Gastrocnemius medialis (tissue), 4 donors: ENCODE measurements at regions not wholly inside any gene's neighbourhood (a gene's known extent, or its start where the extent isn't known, plus 50 kb on each side); places are given as distances from the start of the nearest gene placed in this dataset.

Experiments used
- ATAC-seq, 2 donors: fragments of 150-250 bp; one replicate each; pipeline ENCODE4 v1.9.1; 2016
- DNase-seq, 2 donors: peaks; one replicate each; pipeline ENCODE4 v3.0.0-alpha.2; 2019
- H3K27ac ChIP-seq, 4 donors: fragments of 200-600 bp; sonication (generic); 1 replicate in 1 of 4; 2 replicates in 3 of 4; pipeline ENCODE4 v1.5.1; 2016 to 2018; ENCODE audit warnings: mild to moderate bottlenecking in 2 of 4, moderate library complexity in 1 of 4
- H3K27me3 ChIP-seq, 3 donors: fragments of 200-600 bp; sonication (generic) in 2 of 3; 1 replicate in 1 of 3; 2 replicates in 2 of 3; pipeline versions ENCODE4 v1.5.1 to v1.6.0; 2016 to 2019; ENCODE audit warnings: mild to moderate bottlenecking in 1 of 3, moderate library complexity in 1 of 3
- H3K36me3 ChIP-seq, 2 donors: fragments of 200-600 bp; sonication (generic) in 1 of 2; one replicate each; pipeline ENCODE4 v1.5.1; 2017 to 2018
- H3K4me1 ChIP-seq, 2 donors: fragments of 200-600 bp; sonication (generic) in 1 of 2; one replicate each; pipeline ENCODE4 v1.5.1; 2016 to 2017; ENCODE audit warnings: mild to moderate bottlenecking in 2 of 2
- H3K4me3 ChIP-seq, 4 donors: fragments of 200-600 bp; sonication (generic) in 3 of 4; 1 replicate in 1 of 4; 2 replicates in 3 of 4; pipeline ENCODE4 v1.5.1; 2016 to 2019; ENCODE audit warnings: mild to moderate bottlenecking in 2 of 4
- H3K9me3 ChIP-seq, 3 donors: fragments of 200-600 bp; sonication (generic) in 2 of 3; 1 replicate in 1 of 3; 2 replicates in 2 of 3; pipeline ENCODE4 v1.5.1; 2016 to 2019
- POLR2A ChIP-seq, 2 donors: fragments of 450-650 bp; IDR thresholded peaks; one replicate each; pipeline ENCODE4 v1.6.1; 2017; ENCODE audit warnings: antibody characterized with exemption in 2 of 2, mild to moderate bottlenecking in 2 of 2, moderate library complexity in 2 of 2
- in situ Hi-C, 4 donors: fragments of 200-750 bp; cut with MboI; loops; one replicate each; pipeline versions ENCODE4 v1.15.0 to v1.8.0; 2017; ENCODE audit warnings: low sequenced_read_pairs in 4 of 4
- intact Hi-C: fragments of 100-400 bp; cut with DNase I; formaldehyde crosslinking; loops from one replicate; pipeline ENCODE4 v1.15.1; 2023; ENCODE audit warnings: low total_unique reads
- TF ChIP-seq, protein P1 (sequence below), 5 experiments: fragments of 450-650 bp in 3 of 5; fragments of 200-600 bp in 2 of 5; sonication (generic) in 2 of 5; IDR thresholded peaks in 4 of 5; conservative IDR thresholded peaks in 1 of 5; 1 replicate in 4 of 5; 2 replicates in 1 of 5; pipeline ENCODE4 v1.5.1; 2016 to 2019; ENCODE audit warnings: antibody characterized with exemption in 5 of 5, mild to moderate bottlenecking in 3 of 5, moderate library complexity in 3 of 5

DNA sequence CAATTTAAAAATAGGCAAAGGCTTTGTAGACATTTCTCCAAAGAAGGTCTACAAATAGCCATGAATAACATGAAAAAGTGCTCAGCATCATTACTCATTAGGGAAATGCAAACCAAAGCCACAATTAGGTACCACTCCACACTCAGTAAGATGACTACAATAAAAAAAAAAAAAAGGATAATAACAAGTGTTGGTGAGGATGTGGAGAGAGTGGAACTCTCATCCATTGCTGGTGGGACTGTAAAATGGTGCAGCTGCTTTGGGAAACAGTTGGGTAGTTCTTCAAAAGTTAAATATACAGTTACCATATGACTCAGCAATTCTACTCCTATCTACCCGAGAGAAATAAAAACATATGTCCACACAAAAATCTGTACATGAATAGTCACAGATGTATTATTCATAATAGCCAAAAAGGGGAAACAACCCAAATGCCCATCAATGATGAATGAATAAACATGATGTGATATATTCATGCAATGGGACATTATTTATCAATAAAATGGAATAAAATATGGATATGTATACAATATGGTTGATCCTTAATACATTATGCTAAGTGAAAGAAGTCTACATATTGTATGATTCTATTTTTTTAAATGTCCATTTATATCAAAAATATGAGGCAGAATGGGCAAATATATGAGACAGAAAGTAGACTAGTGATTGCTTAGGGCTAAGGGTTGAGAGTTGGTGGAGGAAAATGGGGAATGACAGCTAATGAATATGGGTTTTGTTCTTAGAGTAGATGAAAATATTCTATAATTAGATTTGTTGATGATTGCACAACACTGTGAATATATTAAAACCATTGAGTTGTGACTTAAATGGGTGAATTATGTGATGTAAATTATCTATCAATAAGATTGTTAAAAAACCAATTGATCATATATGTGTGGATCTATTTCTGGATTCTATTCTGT, 66.1 kb upstream of the SMAD3 start:
- in situ Hi-C loops (no loop called here), intact Hi-C loops (no loop called here)
- no peaks in the 10 kb centered on the region for H3K27me3 ChIP-seq
- no peak for TF ChIP-seq POLR2A (IDR thresholded peaks at IDR 0.05)
- TF ChIP-seq, protein P1, sequence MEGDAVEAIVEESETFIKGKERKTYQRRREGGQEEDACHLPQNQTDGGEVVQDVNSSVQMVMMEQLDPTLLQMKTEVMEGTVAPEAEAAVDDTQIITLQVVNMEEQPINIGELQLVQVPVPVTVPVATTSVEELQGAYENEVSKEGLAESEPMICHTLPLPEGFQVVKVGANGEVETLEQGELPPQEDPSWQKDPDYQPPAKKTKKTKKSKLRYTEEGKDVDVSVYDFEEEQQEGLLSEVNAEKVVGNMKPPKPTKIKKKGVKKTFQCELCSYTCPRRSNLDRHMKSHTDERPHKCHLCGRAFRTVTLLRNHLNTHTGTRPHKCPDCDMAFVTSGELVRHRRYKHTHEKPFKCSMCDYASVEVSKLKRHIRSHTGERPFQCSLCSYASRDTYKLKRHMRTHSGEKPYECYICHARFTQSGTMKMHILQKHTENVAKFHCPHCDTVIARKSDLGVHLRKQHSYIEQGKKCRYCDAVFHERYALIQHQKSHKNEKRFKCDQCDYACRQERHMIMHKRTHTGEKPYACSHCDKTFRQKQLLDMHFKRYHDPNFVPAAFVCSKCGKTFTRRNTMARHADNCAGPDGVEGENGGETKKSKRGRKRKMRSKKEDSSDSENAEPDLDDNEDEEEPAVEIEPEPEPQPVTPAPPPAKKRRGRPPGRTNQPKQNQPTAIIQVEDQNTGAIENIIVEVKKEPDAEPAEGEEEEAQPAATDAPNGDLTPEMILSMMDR (IDR thresholded peaks at IDR 0.05 in 4 of 5, conservative IDR thresholded peaks at IDR 0.05 in 1 of 5), result no peak
- ATAC-seq, result no peak
- no peak overlapping the region for H3K4me3 ChIP-seq
- peaks cover 3 to 9% of the 10 kb centered on the region in 2 donors for H3K4me1 ChIP-seq
- no peaks in the 10 kb centered on the region for H3K9me3 ChIP-seq
- DNase-seq, result no peak
- H3K27ac ChIP-seq, result no peak overlapping the region
- H3K36me3 ChIP-seq, result no peaks in the 10 kb centered on the region

DNA sequence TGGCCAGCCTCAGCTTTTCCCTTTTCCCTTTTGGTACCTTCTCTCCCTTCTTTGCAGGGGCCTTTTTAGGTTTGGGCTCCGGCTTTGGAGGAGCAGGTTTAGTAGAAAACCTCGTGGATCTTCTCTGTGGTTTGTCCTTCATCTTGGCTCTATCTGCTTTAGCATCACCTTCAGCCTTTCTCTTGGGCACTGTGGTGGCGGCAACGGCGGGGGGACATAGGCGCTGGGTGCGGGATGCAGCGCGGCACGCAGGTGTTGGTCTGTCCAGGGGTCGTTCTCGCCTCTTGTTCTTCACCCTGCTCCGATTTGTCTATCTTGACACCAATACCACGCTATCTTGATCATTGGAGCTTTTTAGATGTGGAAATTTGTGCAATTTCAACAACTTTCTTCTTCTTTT, 64.5 kb upstream of the SMAD3 start:
- no peak for TF ChIP-seq POLR2A (IDR thresholded peaks at IDR 0.05)
- TF ChIP-seq, protein P1 (IDR thresholded peaks at IDR 0.05 in 4 of 5, conservative IDR thresholded peaks at IDR 0.05 in 1 of 5), result no peak
- Histone ChIP-seq H3K4me1 (peaks cover 3 to 9% of the 10 kb centered on the region in 2 donors), H3K36me3 (no peaks in the 10 kb centered on the region), H3K27ac (no peak overlapping the region), H3K27me3 (no peaks in the 10 kb centered on the region), H3K9me3 (no peaks in the 10 kb centered on the region), H3K4me3 (no peak overlapping the region)
- DNase-seq (no peak), ATAC-seq (no peak)
- in situ Hi-C loops, result no loop called here
- intact Hi-C loops, result no loop called here

DNA sequence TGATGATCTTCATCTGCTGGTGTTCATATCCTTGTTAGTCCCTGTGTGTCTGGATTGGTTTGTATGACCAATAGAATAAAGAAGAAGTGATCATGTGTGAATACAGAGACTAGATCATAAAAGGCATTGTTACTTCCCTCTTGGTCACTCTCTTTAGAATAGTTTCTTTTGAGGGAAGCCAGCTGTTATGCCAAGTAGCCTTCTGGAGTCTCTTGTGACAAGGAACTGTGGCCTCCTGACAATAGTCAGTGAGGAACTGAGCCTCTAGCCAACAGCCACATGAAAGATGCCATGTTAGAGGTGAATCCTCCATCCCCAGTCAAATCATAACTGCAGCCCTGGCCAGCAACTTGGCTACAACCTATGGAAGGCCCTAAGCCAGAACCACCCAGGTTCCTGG, 63.0 kb upstream of the SMAD3 start:
- Histone ChIP-seq H3K36me3 (no peaks in the 10 kb centered on the region), H3K9me3 (no peaks in the 10 kb centered on the region), H3K27ac (no peak overlapping the region), H3K27me3 (no peaks in the 10 kb centered on the region), H3K4me1 (peaks cover 3 to 9% of the 10 kb centered on the region in 2 donors), H3K4me3 (no peak overlapping the region)
- TF ChIP-seq, protein P1 (IDR thresholded peaks at IDR 0.05 in 4 of 5, conservative IDR thresholded peaks at IDR 0.05 in 1 of 5), result no peak
- TF ChIP-seq POLR2A (IDR thresholded peaks at IDR 0.05), result no peak
- intact Hi-C loops, result no loop called here
- no peak for ATAC-seq
- DNase-seq, result no peak
- in situ Hi-C loops, result no loop called here

DNA sequence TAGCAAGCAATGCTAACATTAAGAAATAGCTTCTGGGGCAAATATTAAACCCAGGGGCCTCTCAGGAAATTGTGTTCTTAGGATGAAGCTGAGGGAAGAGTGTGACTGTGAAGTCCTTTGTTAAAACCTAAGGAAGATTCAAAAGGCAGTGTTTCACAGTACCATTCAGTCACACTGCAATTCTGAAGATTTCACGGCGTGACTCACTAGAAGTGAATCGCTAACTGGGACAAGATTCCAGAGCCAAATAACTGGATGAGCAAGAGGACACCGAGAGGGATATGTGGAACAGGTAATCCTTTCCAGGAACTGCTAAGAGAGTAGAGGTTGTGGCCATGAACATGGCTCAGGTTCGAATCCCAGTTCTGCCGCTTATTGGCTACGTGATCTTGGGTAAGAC, 61.8 kb upstream of the SMAD3 start:
- intact Hi-C loops (no loop called here), in situ Hi-C loops (no loop called here)
- peaks cover 3 to 9% of the 10 kb centered on the region in 2 donors for H3K4me1 ChIP-seq
- peak overlapping the region in 1 of 4 donors; percentile 46 for H3K27ac ChIP-seq
- H3K36me3 ChIP-seq, result no peaks in the 10 kb centered on the region
- H3K9me3 ChIP-seq, result no peaks in the 10 kb centered on the region
- ATAC-seq (peak; percentile 95 to 96), DNase-seq (no peak)
- no peak overlapping the region for H3K4me3 ChIP-seq
- no peaks in the 10 kb centered on the region for H3K27me3 ChIP-seq
- no peak for TF ChIP-seq POLR2A (IDR thresholded peaks at IDR 0.05)
- TF ChIP-seq, protein P1 (IDR thresholded peaks at IDR 0.05 in 4 of 5, conservative IDR thresholded peaks at IDR 0.05 in 1 of 5), result no peak
